ENCODE measurements at regions not wholly inside any gene's neighbourhood (a gene's known extent, or its start where the extent isn't known, plus 50 kb on each side); places are given as distances from the start of the nearest gene placed in this dataset.

DNA sequence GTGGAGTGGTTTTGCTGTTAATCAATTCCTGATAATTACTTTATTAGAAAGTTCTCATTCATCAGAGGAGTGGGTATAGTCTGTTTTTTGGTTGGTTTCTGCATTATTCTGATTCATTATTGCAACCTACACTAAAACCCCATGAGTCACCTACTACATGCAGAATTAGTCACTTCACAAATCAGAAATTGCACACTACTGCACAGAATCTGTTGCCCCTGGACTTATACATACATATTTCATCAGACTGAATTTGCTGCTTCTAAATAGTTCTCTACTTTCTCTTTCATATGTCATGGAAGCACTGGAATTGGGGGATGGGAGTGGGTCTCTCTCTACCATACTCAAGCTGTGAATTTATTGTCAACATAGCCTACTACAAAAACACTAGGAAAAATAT lies 585.1 kb downstream of the DNAH5 start:
- TF ChIP-seq POLR2A (IDR thresholded peaks at IDR 0.05) (no peak), POLR2AphosphoS5 (IDR thresholded peaks at IDR 0.05) (no peak), EP300 (IDR thresholded peaks at IDR 0.05) (no peak)
- TF ChIP-seq, protein P1, sequence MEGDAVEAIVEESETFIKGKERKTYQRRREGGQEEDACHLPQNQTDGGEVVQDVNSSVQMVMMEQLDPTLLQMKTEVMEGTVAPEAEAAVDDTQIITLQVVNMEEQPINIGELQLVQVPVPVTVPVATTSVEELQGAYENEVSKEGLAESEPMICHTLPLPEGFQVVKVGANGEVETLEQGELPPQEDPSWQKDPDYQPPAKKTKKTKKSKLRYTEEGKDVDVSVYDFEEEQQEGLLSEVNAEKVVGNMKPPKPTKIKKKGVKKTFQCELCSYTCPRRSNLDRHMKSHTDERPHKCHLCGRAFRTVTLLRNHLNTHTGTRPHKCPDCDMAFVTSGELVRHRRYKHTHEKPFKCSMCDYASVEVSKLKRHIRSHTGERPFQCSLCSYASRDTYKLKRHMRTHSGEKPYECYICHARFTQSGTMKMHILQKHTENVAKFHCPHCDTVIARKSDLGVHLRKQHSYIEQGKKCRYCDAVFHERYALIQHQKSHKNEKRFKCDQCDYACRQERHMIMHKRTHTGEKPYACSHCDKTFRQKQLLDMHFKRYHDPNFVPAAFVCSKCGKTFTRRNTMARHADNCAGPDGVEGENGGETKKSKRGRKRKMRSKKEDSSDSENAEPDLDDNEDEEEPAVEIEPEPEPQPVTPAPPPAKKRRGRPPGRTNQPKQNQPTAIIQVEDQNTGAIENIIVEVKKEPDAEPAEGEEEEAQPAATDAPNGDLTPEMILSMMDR (IDR thresholded peaks at IDR 0.05), result no peak
- H3K4me3 ChIP-seq, result no peak overlapping the region

DNA sequence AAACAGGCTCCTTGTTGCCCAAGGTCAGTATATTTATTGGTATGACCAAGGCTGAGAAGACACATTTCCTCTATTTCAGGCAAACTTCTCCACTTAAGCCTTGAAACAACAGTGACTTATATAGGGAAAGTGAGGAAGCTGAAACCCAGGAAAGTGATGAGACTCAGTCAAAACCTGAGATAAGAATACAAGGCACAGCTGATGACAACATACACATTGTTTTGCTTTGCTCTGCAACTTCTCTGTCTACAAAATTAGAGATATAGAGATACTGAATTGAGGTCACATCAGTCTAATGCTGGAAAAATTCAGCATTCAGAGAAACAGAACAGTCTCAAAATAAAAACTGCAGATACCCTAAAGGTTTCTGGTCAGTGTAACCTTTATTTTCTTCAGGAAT lies 586.1 kb downstream of the DNAH5 start:
- H3K9me3 ChIP-seq, result no peaks in the 10 kb centered on the region
- DNase-seq (no peak), ATAC-seq (ENCODE audit: low FRiP score in 2 of 2) (no peak)
- H3K4me1 ChIP-seq, result no peaks in the 10 kb centered on the region
- H3K36me3 ChIP-seq, result no peaks in the 10 kb centered on the region
- H3K27me3 ChIP-seq, result no peaks in the 10 kb centered on the region
- TF ChIP-seq POLR2AphosphoS5 (IDR thresholded peaks at IDR 0.05), result no peak
- no peak for TF ChIP-seq EP300 (IDR thresholded peaks at IDR 0.05)
- TF ChIP-seq, protein P1 (IDR thresholded peaks at IDR 0.05), result no peak
- TF ChIP-seq POLR2A (IDR thresholded peaks at IDR 0.05), result no peak
- H3K4me3 ChIP-seq, result no peak overlapping the region
- no peak overlapping the region for H3K27ac ChIP-seq

More for the DNA sequence above, 585.1 kb downstream of the DNAH5 start:
- no peaks in the 10 kb centered on the region for H3K27me3 ChIP-seq
- ATAC-seq (ENCODE audit: low FRiP score in 2 of 2), result no peak
- no peaks in the 10 kb centered on the region for H3K4me1 ChIP-seq
- H3K36me3 ChIP-seq, result no peaks in the 10 kb centered on the region
- H3K27ac ChIP-seq, result no peak overlapping the region
- no peak for DNase-seq
- no peaks in the 10 kb centered on the region for H3K9me3 ChIP-seq

- Histone ChIP-seq H3K4me3 (no peak overlapping the region), H3K36me3 (no peaks in the 10 kb centered on the region), H3K27ac (no peak overlapping the region), H3K4me1 (no peaks in the 10 kb centered on the region), H3K9me3 (no peaks in the 10 kb centered on the region), H3K27me3 (no peaks in the 10 kb centered on the region)
- DNase-seq, result no peak
- 37 to 73% methylated on average over 1 of the region's 1 CpG for WGBS, 2 donors
- TF ChIP-seq EP300 (IDR thresholded peaks at IDR 0.05), result no peak
- no peak for TF ChIP-seq POLR2A (IDR thresholded peaks at IDR 0.05)
- TF ChIP-seq, protein P1 (IDR thresholded peaks at IDR 0.05), result no peak
- no peak for TF ChIP-seq POLR2AphosphoS5 (IDR thresholded peaks at IDR 0.05)
- no peak for ATAC-seq (ENCODE audit: low FRiP score in 2 of 2)
Observed at GRCh38 chr5:13357929-13358328, 586.6 kb downstream of the DNAH5 start.

DNA sequence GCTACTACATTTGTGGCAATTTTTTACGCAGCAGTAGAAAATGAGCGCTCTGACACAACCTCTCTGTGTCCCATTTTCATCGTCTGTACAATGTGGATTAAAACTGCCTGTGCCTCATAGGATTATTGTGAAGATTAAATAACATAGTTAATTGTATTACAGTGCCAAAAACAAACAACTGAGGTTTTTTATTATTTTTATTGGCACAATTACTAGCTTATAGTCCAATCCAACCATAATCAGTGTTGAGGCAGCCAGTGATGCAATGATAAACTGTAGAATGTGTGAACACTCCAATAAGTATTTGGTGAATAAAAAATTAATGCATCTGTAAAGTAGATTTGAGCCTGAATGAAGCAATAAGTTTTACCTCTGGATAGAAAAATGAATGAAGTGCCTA lies 588.3 kb downstream of the DNAH5 start:
- Histone ChIP-seq H3K9me3 (no peaks in the 10 kb centered on the region), H3K4me3 (no peak overlapping the region), H3K27ac (no peak overlapping the region), H3K27me3 (no peaks in the 10 kb centered on the region), H3K4me1 (no peaks in the 10 kb centered on the region), H3K36me3 (no peaks in the 10 kb centered on the region)
- TF ChIP-seq POLR2A (IDR thresholded peaks at IDR 0.05) (no peak), EP300 (IDR thresholded peaks at IDR 0.05) (no peak), POLR2AphosphoS5 (IDR thresholded peaks at IDR 0.05) (no peak)
- TF ChIP-seq, protein P1 (IDR thresholded peaks at IDR 0.05), result no peak
- DNase-seq, result no peak
- 80 to 93% methylated on average over 3 of the region's 3 CpGs for WGBS, 2 donors
- no peak for ATAC-seq (ENCODE audit: low FRiP score in 2 of 2)

GRCh38 chr5:13354611-13355010 lies 589.9 kb downstream of the DNAH5 start:
- Histone ChIP-seq H3K27me3 (no peaks in the 10 kb centered on the region), H3K9me3 (no peaks in the 10 kb centered on the region), H3K36me3 (no peaks in the 10 kb centered on the region), H3K4me1 (no peaks in the 10 kb centered on the region), H3K27ac (no peak overlapping the region), H3K4me3 (no peak overlapping the region)
- ATAC-seq (ENCODE audit: low FRiP score in 2 of 2) (no peak), DNase-seq (no peak)
- 62 to 64% methylated on average over 2 of the region's 2 CpGs for WGBS, 2 donors
- TF ChIP-seq EP300 (IDR thresholded peaks at IDR 0.05) (no peak), POLR2AphosphoS5 (IDR thresholded peaks at IDR 0.05) (no peak), POLR2A (IDR thresholded peaks at IDR 0.05) (no peak)
- TF ChIP-seq, protein P1 (IDR thresholded peaks at IDR 0.05), result no peak

Data from upper lobe of left lung (tissue), 6 donors.